ENCODE measurements at regions not wholly inside any gene's neighbourhood (a gene's known extent, or its start where the extent isn't known, plus 50 kb on each side); places are given as distances from the start of the nearest gene placed in this dataset.

DNA sequence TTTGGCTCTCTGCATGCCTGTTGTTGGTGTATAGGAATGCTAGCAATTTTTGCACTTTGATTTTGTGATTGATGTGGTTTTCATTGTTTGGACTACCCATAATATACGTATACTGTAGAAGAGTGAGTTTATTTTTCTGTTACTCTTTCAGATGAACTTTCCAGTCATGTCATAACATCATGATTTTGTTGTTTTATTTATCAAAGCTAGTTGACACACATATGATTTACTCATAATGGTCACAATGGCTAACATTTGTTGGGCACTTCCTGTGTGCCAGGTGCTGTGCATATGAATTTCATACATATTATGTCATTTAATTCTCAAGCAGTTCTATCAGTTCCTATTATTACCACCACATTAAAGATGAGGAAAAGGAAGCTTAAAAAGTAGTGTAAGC lies 98.1 kb upstream of the GUCA2B start:
- TF ChIP-seq, protein P1, sequence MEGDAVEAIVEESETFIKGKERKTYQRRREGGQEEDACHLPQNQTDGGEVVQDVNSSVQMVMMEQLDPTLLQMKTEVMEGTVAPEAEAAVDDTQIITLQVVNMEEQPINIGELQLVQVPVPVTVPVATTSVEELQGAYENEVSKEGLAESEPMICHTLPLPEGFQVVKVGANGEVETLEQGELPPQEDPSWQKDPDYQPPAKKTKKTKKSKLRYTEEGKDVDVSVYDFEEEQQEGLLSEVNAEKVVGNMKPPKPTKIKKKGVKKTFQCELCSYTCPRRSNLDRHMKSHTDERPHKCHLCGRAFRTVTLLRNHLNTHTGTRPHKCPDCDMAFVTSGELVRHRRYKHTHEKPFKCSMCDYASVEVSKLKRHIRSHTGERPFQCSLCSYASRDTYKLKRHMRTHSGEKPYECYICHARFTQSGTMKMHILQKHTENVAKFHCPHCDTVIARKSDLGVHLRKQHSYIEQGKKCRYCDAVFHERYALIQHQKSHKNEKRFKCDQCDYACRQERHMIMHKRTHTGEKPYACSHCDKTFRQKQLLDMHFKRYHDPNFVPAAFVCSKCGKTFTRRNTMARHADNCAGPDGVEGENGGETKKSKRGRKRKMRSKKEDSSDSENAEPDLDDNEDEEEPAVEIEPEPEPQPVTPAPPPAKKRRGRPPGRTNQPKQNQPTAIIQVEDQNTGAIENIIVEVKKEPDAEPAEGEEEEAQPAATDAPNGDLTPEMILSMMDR (conservative IDR thresholded peaks at IDR 0.05; ENCODE audit: low read depth, low read length) = no peak
- TF ChIP-seq EZH2 (IDR thresholded peaks at IDR 0.05; ENCODE audit: borderline replicate concordance, low read depth, low read length, poor library complexity, severe bottlenecking) = no peak
